GM13977 (cell line): ENCODE measurements at regions not wholly inside any gene's neighbourhood (a gene's known extent, or its start where the extent isn't known, plus 50 kb on each side); places are given as distances from the start of the nearest gene placed in this dataset.

ENCODE experiments used
- DNase-seq: peaks from one replicate; pipeline ENCODE4 v3.0.0; 2012; ENCODE audit warnings: low spot score
- in situ Hi-C: fragments of 300-500 bp; cut with MboI; formaldehyde crosslinking; loops from one replicate; pipeline ENCODE4 v1.12.0; 2022; ENCODE audit warnings: low sequenced_read_pairs, low pct_unique_long_range_greater_than_20kb, mixed read lengths, inconsistent platforms; ENCODE audit not compliant: unreplicated experiment
- TF ChIP-seq, protein P1 (sequence below): IDR thresholded peaks from 2 replicates; pipeline ENCODE4 v1.5.1; 2012; ENCODE audit warnings: mild to moderate bottlenecking, control low read depth; ENCODE audit not compliant: insufficient read depth; ENCODE audit errors: extremely low read depth, missing control alignments

DNA sequence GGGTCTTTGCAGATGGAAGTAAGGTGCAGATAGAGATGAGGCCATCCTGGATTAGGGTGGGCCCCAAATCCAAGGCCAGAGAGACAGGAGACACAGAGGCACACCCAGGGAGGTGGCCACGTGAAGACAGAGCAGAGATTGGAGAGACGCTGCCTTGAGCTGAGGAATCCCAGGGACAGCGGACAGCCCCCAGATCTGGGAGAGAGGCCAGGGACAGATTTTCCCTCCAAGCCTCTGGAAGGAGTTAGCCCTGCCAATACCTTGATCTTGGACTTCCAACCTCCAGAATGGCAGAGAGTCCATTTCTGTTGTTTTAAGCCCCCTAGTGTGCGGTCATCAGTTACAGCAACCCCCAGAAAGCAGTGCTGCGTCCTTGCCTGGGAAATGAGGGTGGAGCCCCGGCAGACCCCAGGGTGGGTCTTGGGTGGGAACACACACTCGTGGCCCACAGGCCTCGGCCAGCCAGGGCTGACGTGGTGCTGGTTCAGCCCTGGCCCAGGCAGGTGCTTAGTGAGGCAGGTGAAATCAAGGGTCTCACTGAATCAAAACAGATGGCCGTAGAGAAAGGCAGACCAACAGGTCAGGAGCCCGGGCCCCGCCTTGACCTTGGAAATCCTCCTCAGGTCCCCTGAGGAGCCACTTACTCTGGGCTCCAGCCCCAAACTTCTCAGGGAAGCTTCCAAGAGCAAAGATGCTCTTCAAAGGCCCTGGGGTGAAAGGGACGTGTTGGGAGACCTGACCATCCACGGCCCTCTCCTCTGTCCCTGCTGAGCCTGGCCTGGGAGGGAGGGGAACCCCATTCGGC lies 169.3 kb downstream of the RBFOX3 start:
- TF ChIP-seq, protein P1, sequence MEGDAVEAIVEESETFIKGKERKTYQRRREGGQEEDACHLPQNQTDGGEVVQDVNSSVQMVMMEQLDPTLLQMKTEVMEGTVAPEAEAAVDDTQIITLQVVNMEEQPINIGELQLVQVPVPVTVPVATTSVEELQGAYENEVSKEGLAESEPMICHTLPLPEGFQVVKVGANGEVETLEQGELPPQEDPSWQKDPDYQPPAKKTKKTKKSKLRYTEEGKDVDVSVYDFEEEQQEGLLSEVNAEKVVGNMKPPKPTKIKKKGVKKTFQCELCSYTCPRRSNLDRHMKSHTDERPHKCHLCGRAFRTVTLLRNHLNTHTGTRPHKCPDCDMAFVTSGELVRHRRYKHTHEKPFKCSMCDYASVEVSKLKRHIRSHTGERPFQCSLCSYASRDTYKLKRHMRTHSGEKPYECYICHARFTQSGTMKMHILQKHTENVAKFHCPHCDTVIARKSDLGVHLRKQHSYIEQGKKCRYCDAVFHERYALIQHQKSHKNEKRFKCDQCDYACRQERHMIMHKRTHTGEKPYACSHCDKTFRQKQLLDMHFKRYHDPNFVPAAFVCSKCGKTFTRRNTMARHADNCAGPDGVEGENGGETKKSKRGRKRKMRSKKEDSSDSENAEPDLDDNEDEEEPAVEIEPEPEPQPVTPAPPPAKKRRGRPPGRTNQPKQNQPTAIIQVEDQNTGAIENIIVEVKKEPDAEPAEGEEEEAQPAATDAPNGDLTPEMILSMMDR = no peak
- DNase-seq = no peak
- in situ Hi-C loops = no loop called here

DNA sequence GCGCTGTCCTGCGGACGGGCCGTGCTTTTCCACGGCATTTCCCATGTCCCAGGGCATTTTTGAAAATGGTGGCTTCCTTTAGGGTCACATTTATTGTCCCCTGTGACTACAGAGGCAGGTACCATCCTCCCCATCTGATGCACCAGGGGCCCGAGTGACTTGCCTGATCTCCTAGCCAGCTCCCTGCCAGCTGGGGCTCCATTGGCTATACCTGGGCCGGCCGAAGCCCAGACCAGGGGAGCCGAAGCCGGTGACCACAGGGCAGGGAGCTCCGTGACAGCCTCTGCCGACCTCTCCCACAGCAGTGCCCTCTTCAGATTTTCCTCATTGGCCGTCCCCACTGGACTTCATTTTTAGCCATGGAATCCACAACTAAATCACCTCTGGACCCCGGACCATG lies 170.6 kb downstream of the RBFOX3 start:
- in situ Hi-C loops = no loop called here
- no peak for DNase-seq
- TF ChIP-seq, protein P1 = no peak

DNA sequence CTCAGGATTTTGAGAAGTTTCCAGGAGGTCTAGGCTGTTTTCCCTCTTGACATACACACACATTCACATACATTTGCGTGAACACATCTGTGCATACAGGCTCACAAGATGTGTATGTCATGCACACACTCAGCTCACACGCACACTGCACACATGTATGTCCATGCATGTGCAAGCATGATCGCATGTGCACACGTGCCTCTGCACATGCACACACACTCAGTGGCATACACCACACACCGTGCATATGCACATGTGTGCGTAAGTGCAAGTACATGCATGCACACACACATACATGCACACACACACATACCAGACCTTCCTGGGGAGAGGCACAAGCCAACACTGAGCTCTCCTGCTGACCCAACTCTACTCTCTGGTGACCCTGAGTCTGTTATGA lies 171.4 kb downstream of the RBFOX3 start:
- no peak for DNase-seq

DNA sequence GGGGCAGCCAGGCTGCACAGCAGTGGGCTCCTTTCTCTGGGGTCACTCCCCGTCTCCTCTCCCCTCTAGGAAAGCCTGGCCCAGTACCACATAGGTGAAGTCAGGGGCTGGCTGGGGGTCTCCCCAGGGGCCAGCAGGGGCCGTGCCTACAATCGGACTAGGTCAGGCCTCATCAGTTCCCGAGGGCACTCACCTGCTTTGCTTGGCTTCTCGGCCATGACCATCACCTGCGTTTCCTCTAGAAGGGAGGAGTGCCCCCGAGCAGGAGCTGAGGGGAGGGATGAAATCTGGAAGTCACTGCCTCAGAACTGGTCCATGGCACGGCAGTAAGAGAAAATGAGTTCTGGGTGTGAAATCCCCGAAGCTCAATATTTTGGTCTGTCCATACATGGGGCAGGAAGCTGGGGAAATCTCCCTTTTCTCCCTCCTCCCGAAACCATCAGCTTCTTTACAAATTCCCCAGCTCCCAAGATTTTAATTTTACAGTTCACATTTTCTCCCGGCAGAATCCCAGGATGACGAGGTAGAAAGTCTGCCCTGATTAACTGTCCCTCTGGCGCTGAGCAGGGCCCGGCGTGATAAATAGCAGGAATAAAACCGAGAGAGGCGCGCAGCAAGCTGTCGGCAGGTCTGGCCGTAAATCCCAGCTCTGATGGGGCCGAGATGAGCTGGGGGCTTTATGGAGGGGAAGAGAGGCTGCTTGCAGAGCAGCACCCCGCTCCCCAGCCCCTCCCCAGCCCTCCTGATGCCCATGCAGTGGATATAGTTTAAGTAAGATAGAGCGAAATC lies 172.1 kb downstream of the RBFOX3 start:
- in situ Hi-C loops = no loop called here

More for the DNA sequence above, 171.4 kb downstream of the RBFOX3 start:
- in situ Hi-C loops = no loop called here
- TF ChIP-seq, protein P1 = no peak

DNA sequence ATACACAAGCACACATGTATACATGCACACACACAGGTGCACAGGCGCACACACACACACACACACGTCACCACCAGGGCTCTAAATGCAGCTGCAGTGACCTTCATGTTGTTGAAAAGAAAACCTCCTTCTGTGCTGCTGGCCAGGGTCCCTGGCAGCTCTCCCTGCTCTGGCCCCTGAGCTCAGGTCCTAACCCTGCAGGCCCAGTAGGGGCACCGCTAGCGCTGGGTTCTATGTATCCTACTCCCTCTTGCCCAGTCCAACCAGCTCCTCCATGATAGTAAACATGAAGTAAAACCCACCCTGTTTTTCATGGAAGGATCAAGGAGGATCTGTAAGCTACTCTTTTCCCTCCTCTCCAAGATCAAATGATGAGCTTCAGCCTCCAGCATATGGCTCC lies 172.8 kb downstream of the RBFOX3 start:
- TF ChIP-seq, protein P1 = no peak
- DNase-seq = no peak
- in situ Hi-C loops = no loop called here

More for the DNA sequence above, 172.1 kb downstream of the RBFOX3 start:
- TF ChIP-seq, protein P1 = no peak
- DNase-seq = no peak

DNA sequence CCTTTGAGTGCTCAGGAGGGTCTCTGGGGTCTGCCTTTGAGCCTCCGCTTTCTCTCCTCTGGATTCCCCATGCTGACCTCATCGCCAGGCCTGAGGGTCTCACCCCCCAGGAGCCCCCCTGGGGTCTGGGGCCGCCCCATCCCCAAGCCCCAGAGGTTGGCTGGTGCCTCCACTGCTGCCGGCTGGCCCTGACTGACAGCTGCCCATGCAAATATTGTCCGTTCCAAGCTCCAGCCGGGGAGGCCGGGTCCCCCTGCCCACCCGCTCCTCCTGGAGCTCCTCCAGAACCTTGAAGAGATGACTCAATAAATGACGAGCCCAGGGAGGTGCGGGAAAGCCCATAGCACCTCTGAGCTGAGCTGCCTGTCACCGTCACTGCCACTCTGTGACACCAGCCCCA lies 173.8 kb downstream of the RBFOX3 start:
- in situ Hi-C loops = no loop called here
- TF ChIP-seq, protein P1 = no peak
- no peak for DNase-seq
